ENCODE measurements at regions not wholly inside any gene's neighbourhood (a gene's known extent, or its start where the extent isn't known, plus 50 kb on each side); places are given as distances from the start of the nearest gene placed in this dataset.

DNA sequence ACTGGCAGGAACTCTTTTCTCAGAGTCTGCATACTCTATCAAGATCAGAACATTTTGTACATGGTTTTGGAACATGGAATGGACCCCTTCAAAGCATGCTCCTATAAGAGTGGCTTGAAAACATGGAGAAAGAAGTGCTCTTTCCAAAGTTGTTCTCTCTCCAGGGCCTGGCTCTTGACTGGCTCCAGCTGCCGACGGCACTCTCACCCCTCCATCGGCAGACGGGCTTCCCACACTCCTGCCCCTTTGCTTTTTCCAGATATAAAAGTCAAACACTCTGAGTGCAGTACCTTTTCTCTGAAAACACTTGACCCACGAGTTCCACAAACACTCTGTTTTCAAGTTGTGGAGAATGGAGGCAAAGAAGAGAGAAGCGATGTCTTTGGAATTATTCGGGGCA, 72.5 kb upstream of the ONECUT1 start:
- DNase-seq = no peak

DNA sequence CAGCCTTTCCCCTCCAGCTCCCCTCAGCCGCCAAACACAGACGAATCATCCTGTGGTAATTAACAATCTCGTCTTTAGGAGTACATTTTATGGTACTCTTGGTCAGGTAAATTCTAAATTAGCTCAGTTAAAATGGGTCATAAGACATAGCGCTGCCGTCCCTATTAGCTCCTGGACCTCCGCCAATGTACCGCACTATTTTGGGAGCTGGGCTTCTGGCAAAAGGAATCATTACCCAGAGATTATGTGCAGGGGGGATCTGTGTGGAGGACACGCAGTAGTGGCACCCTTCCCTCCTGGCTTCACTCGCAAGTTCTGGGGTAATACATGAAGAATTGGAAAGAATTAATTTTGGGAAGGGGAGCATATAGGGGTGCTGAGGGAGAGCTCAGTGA, 68.6 kb upstream of the ONECUT1 start:
- no peak for DNase-seq

DNA sequence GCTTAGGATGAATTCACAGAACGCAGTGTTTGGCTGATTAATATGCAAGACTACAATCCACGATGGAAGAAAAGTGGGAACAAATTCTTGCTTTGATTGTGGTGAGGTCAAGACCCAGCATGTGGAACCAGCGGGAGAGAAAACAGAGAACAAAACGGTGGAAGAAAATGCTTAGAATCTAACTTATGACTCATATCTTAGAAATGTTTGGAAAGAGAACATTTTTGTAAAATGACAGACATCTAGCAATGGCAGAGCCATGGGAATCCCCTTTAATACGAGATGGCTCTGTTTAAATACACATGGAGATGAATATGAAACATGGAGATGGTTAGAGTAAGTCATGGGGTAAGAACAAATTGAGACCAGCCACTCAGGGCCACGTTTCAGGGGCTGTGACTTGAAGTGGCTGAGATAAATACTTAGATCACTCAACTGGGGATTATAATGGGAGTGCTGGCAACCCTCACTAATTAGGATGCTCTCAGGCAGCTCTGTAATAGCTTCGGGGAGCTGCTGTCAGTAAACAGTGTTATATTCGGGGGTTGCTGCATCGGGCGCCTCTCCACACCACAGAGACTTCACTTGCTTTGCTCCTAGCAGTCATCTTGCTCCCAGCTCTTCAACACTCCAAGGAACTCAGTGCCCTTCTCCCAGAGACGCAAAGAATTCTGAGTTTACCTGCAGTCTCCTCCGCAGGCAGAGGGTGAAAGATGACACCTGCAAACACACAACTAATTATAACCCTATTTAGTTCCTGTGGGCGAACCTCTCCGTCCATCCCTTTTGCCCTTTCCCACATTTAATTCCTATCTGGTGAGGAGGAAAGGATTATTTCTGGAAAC, 68.0 kb upstream of the ONECUT1 start:
- DNase-seq = no peak

DNA sequence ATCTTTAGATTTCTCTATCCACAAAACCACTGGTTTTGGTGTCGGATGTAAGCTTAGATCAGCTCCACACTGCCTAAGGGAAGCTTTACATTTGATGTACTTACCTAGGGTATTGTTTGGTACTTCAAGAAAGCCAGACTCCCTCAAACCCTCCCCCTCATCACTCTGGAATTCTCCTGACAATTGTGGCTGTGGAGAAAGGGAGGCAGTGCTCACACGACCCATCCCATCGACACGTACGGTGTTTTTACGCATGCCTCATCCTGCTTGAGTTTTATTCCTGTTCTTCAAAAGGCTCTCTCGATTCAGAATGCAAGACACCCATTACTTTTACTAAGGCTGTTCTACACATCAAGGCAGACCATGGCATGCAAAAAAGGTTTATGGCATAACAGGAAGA, 67.3 kb upstream of the ONECUT1 start:
- no peak for DNase-seq

DNA sequence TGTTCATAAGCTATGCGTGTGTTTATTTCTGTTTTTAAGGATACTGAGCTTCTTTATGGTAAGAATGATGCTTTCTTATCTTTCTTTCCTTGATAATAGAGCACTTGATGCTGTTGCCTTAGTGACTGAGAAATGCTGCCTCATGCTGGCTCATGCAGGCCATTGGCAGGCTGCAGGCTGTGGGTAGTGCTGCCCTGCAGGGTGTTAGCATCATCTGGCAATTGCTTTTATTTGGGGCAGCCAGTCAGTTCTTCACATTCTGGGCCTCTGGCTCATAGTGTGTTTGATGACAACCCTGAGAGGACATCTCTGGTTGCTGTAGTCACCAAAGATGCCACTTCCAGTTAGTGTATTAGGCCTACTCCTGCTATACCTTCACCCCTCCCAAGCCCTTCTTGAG, 66.2 kb upstream of the ONECUT1 start:
- no peak for DNase-seq

DNA sequence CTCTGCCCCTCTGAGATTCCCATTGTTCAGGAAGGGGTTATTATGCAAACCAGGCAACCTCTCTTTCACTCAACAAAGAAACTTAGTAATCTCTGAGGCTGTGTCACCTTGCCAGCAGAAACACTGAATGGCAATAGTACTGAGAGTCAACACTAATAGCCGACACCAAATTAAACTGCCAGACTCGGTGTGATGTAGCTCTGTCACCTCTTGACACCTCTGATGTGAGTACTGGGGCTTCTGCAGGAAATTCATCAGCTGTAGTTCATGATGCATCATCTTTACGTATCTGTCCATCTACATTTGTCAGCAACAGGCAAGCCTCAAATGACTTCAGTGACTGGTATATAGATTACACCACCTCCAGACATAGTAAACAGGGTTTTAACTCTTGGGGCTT, 65.0 kb upstream of the ONECUT1 start:
- no peak for DNase-seq

DNA sequence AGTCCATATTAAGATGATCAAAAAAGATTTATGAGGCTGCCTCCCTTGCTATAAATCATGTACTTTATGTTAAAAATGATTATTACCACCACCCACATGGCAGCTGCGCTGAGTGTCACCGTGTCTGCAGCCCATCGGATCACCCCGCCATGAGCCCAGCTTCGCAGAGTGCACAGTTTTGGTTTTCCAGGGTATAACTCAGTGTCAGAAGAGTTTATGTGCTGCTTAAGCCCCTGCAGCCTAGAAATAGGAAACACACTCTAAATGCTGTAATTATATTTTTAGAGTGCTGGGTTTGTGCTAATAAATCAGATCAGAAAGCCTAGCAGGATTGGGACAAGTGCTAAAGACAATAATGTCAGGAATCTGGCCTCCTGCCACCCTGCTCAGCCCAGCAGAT, 54.7 kb upstream of the ONECUT1 start:
- no peak for DNase-seq

All from midbrain (tissue), 1 donor.